NCI-H526 treated with DMSO at 0.1 percent for 48 hours (cell line): ENCODE measurements at regions not wholly inside any gene's neighbourhood (a gene's known extent, or its start where the extent isn't known, plus 50 kb on each side); places are given as distances from the start of the nearest gene placed in this dataset.

Source experiments
- DNase-seq: peaks from one replicate; lab custom pipeline; 2025; lab: John Stamatoyannopoulos, UW

DNA sequence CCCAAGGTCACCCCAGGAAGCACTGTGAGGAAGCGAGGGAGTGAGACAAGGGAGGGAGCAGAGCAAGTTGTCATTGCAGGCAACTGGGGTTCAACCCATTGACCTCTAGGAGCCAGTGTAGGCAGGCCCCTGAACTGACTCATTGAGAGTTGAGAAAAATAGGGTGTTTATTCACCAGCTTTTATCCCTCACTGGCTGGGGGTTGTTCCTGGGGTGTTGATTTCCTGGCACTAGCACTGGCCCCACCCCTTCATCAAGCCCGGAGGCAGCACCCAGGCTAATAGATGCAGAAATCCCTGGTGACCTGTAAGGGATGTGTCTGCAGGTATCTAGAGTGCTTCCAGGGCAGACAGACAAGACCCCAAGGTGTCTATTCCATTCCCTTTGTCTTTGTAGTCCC, 183.9 kb downstream of the ARRDC4 start:
- no peak for DNase-seq

DNA sequence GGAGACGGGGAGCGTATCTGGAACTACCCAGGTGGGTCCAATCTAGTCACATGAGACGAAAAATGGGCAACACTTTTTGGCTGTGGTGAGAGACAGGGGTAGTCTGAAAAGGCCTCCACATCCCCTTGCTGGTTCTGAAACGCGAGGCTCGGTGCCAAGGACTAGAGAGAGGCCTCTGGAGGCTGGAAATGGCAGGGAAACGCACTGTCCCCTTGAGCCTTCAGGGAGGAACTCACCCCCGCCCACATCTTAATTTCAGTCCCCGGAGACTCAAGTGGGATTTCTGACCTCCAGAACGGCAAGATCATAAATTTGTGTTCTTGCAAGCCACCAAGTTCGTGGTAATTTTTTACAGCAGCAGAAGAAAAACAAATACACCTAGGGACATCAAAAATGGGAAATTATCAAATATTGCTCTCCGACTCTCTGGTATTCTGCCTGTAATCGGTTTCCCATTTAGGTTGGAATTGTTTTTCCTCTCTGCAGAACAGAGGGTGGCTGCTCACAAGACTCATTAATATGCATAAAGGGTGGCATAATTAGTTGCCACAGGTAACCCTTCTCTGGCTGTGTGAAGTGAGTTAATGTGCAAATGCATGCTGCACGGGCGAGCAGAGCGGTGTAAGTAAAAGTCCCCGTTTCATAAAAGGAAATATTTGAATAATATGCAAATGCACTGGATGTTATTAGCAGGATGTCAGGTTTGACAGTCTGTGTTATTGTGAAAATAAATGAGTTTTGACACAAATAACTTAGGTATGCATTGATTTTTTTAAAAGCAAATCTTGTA, 185.7 kb downstream of the ARRDC4 start:
- DNase-seq = peak; percentile 96

DNA sequence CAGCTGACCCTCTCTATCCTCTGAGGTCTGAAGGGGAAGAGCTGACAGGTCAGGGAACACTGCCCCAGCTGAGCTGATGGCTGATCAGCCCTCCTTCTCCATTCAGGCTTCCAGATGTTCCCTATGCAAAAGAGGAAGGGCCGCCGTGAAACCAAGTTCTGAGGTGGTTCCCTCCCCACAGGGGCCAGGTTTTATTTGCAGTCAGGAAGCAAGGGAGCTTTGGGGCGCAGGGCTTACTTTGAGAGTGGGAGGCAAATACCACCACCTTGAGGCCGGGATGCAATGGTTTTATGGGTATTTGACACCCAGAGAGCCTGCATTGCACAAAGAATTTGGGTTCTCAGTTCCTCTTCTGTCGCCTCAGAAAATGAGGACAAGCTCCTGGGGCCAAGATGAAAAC, 186.9 kb downstream of the ARRDC4 start:
- DNase-seq = no peak

DNA sequence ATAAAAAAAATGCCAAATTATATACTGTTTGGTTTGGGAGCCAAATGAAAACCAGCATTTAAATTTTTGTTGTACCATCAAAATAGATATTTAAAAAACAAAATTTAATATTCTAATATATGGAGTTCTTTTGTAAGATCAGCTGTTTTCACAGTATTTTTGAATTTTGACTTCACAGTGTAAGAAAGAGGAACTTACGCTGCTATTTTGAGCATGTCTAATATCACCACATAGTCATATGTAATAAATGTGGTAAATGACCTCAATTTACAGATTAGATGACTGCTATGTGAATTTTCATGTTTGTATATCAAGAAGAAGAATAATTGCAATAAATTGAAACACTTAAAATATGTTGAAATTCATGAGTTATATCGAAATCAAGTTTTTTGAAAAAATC, 189.6 kb downstream of the ARRDC4 start:
- DNase-seq = no peak

DNA sequence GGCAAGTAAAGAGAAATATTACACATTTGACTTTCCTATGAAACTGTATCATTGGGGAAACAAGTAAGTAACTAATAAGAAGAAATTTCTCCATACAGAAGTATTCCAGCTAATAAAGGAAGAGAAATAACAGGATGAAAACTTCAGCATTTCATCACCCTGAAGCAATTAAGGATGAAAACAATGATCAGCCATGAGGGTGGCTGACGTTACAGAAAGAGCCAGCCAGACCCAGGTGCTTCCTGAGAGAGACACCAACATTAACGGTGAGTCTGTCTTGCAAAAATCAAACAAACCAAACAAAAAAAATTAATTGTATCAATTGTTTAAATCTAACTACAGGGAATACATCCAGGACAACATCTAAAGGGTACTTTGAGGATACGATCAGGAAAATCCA, 190.0 kb downstream of the ARRDC4 start:
- DNase-seq = peak; percentile 28

DNA sequence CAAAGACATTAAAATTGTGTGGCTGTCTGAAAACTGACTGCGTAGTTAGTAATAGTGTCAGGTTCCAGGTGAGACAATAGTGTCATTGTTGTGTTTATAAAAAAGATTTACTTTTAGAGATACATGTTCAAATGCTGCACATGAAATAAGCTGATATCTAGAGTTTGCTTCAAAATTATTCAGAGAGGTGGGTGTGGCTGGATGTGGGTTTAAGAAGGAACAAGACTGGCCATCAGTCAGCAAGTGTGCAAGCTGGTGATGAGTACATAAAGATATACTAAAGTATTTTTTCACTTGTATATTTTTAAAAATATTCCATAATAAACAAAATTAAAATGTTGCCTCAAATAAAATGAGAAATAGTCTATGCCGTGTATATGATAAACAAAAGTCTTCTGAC, 190.6 kb downstream of the ARRDC4 start:
- peak; percentile 50 for DNase-seq

DNA sequence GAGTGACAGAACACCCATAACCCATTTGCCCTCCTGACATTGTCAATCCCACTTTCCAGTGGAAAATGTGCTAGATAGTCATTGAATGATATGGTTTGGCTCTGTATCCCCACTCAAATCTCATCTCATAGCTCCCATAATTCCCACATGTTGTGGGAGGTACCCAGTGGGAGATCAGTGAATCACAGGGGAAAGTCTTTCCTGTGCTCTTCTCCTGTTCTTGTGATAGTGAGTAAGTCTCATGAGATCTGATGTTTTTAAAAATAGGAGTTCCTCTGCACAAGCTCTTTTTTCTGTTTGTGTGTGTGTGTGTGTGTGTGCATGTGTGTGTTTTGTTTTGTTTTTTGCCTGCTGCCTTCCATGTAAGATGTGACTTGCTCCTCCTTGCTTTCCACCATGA, 191.7 kb downstream of the ARRDC4 start:
- no peak for DNase-seq

DNA sequence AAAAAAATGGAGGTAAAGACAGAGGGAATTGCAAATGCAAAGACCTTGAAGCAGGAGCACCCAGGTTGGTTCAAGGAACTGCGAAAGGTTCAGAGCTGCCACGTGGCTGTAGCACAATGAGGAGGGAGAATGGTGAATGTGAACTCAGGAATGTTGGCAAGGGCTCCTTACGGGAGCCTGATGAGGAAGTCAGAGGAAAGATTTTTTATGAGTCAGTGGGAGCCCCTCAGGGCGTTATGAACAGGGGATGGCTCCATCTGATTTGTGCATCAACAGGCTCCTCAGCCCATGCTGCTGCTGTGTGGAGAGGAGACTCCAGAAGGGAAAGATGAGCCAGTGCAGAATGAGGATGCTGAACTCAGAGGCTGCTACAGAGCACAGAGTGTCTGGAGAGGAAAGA, 194.4 kb downstream of the ARRDC4 start:
- no peak for DNase-seq

DNA sequence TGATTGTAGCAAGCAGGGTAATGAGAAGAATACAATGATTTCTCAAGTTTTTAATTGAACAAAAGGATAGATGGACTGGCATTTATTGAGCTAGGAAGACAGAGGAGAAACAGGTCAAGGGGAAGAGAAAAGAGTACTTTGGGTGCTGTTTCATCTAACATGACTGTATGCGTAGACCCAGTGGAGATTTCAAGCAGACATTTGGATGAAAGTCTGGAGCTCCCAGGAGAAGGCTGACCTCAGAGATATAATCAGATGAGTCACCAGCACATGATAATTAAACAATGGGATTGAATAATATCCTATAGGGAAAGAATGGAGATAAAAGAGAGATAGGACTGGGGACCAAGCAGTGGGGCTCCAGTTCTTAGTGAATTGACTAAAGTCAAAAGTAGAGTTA, 194.9 kb downstream of the ARRDC4 start:
- no peak for DNase-seq

DNA sequence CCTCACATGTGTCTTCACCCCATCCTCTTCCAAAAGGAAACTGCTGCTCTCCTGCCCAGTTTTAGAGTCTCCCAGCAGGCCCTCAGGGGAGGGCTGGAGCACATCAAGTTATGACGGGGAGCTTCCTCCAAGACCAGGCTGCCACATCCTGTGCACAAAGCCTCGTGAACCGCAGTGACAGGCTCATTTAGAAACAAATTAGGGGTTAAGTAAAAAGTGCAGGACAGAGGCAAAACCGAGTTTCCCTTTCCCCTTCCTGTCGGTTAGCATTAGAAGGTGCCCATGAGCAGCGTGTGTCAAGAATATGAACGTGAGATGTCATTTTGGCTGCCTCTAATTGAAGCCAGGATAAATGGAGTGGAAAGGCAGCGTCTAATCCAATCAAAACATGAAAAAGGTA, 199.7 kb downstream of the ARRDC4 start:
- no peak for DNase-seq

DNA sequence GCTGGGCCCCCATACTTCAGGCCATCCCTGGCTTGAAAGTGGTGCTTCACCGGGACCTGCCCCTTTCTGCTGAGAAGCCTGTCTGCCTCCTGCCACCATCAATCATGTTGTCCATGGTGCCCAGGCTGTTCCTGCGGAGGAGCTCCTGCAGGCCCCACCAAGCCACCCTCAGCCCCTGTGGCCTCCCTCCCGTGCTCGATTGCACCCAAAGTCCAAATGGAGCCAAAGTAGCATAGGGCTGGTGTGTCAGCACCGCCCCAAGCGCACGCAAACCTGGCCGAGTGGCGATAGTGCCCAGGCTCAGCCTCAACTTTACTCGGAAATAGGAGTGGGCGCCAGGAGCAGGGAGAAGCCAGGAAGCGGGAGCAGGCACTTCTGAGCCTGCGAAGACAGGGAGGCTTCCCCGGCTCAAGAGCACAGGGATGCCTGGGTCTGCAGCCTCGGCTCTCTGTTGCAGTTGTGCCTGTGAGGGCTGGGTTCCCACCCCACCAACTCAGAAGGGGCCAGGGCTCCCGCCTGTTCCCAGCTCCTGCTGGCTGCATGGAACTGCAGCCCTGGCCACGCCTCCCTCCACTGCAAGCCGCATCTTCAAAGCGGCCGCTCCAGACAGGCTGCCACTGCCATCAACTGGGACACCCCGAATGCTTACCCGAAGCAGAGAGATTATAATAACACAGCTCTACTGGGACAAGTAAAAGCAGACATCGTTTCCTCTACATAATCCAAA, 203.0 kb downstream of the ARRDC4 start:
- DNase-seq = no peak

DNA sequence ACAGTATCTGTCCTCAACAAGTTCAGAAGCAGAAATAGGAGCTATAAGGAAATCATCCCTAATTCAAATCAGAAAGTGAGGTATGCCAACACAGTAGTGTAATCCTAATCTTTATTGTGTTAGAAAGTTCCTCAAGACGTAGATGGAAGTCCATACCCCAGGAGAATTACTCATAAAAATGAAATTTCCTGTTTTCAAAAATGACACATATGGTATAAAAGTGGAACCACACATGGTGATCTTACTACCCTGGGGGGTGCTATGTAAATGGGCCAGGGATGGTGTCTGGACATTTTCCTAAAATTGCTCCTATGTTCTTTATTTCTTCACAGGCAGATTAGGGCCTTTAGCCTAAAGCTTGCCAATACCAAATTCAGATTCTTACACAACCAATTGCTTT, 204.1 kb downstream of the ARRDC4 start:
- no peak for DNase-seq

DNA sequence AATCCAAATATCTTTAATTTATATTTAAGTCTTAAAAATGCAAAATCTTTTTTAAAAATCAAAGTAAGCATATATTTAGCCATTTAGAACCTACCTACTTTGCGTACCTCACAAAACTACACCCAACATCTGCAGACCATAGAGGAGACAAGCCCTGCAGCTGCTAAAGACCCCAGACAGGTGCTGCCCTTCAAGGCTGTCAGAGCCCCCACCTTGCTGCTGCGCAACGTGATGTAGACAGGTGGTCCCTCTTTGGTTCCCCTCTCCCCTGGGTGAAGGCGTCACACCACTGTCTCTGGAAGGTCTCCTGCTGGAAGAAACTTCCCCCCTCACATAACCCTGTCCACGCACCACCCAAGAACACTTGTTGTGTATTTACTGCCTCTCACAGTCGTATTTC, 204.5 kb downstream of the ARRDC4 start:
- no peak for DNase-seq

DNA sequence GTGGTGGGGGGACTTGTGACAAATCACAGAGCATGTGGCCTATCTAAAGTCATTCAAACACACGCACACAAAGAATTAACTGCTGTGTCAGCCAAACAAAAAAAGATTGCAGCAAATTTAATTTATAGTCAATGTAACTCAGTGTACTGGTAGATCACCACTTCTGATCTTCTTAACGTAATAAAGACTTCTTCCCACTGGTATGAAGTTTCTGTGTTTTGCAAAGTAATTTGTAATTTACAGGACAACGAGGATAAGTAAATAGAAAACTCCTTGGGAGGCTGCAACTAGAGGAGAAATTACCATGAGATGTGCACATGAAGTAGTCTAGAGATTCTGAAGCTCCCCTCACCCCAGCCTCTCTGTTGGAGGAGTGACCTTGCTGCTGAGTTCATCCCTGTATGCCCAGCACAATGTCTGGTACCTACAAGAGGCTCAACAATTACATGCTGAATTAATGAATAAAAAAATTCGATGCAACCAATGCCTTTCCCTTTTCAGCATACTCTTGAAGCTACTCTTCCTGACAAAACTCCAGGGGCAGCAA, 207.3 kb downstream of the ARRDC4 start:
- DNase-seq = no peak

DNA sequence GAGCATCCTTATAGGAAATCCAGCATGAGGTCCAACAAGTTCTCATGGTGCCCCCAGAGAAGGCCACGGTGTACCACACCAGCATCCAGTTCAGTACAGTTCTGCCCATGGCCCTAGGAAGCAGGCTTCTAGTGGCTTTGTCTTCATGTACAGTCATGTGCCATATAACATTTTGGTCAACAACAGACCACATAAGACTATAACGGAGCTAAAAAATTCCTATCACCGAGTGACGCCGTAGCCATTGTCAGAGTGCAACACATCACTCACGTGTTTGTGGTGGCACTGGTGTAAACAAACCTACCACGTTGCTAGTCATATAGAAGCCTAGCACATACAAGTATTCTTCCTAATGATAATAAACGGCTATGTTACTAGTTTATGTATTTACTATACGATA, 209.0 kb downstream of the ARRDC4 start:
- no peak for DNase-seq

DNA sequence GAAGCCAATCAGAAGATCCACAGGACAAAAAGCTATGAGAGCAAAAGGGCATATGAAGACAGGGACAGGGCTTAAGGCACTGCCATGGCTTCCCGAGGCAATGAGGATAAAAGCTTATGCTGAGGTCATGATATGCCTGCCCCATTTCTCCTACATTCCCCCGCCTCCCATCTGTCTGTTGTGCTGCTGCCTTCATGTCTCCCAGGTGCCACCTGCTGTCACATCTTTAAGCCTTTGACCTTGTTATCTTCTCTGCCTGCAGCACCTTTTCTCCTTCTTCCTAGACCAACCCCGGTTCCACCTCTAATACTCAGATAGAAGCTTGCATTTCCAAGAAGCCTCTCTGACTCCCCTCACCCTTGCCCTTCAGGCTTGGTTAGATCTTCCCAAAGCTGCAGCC, 213.8 kb downstream of the ARRDC4 start:
- DNase-seq = peak; percentile 38

DNA sequence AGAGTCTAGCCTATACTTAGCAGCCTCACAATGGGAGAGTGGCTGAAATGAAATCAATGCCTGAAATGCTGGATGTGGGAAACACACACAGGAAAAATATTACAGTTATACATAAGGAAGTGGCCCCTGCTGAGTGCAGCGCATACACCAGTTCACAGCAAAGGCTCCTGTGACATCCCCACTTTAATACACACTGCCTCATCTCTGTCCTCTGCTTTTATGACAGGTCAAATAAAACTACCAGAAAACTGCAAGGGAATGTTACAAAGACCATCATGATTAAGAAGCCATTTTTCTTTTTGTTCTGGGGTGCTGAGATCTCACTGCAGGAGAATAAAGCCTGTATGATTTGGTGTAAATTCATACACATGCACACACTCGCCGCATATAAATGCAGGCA, 214.3 kb downstream of the ARRDC4 start:
- DNase-seq = no peak

DNA sequence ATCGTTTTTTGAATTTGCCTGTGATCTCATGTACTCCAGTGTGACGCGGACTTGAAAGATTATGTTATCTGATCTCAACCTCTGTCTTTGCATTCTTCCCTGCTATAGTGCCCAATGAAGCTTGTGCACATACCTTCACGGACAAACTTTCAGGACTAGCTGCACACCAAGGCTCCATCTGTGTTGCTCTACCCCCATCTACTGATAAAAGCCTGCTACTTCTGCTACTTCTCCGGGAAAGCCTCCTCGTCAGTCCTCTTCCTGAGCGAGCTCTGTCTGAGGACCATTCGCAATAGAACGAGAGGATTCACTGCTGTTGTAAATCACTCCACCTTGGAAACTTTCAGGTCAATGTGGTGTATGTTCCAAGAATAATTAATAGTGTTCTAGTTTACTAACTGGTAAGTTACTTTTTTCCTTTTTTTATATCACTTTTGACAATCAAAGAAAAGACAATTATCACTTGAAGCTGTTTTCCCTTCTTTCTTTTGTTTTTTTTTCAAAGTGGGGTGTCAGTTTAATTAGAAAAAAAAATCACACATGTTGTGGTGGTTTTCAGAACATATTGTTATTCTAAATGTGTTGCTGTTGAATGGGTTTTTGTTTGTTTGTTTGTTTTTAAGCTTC, 217.6 kb downstream of the ARRDC4 start:
- peak; percentile 79 for DNase-seq

DNA sequence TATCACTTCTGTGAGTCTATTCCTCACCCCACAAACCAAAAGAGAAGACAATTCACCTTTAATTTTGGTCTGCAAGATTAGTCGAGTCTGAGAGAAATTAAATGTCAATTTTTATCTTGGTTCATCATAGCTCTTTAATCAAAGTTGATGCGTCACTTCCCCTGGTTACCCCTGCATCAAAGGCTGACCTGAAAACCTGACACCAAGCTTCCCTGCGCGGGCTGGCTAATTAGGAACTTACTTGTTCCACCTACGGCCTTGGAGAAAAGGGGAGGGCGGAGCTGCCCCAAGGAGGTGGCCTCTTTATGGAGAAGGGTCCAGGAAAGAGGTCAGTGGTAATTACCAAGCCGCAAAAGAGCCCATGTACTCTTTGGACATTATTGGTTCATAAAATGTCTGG, 218.4 kb downstream of the ARRDC4 start:
- no peak for DNase-seq

DNA sequence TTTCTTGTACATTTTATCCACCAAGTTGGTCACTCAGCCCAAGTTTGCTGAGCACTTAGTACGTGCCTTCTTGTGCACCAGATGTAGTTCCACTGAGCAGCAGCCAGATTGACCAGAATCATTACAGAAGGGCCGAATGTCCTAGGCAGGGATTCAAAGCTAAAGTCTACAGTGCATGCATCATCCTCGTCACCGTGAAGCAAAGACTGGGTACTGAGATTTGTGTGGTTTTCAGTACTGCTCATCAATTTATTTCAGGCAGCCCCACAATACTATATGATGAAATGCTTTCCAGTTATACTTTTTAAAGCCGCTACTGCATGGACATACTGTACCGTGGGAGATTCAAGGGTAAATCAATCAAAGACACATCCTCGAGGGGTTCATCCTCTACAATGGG, 227.0 kb downstream of the ARRDC4 start:
- DNase-seq = no peak

DNA sequence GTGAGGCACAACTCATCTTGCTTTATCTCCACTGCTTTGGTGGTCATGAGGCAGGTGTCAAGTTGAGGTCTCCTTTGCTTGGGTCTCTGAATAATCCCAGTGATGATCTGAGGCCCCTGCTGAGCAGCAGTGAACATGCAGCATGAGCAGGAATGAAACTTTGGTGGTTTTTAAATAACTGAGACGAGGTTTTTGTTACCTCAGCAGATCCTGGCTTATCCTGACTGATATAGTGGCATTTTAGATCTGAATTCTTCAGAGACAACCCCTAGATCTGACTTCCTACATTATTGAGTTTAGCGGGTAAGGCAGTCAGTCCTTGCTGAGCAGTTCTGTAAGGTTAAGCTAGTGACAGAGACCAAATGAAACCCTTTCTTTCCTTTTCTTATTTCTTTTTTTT, 230.4 kb downstream of the ARRDC4 start:
- DNase-seq = no peak

DNA sequence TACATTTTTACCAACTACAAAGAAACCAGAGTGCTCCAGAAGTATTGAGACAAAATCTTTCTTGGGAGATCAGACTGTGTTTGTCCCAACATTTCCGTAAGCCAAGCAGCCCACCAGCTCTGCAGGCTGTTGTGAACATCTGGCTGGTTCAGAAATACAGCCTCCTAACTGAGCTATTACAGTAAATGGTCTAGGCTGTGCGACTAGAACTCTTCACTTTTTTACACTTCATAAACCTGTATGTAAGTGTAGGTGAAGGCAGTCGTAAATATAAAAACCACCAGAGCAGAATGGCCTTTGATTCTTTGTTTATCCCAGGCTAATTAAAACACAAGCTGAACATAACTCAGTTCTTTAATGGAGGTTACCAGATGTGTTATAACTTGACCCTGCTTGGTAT, 235.3 kb downstream of the ARRDC4 start:
- DNase-seq = no peak

DNA sequence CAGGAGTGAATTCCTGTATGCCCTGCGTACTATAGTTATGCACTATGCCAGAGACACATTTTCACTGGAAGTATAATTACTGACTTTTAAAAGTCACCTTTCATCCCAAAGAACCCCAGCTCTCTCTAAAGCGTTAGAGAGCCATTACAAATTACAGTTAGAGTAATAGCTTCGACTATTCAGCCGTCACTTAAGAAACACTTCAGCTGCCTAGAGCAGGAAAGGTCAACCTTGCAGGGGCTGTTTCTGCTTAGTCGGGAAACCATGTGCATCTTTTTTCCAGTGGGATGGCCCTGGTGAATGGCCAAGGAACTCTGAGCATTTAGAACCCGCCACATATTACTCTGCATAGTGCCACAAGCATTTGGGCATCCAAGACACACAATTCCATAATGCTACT, 235.9 kb downstream of the ARRDC4 start:
- DNase-seq = no peak
